GM12891 (cell line): ENCODE measurements at regions not wholly inside any gene's neighbourhood (a gene's known extent, or its start where the extent isn't known, plus 50 kb on each side); places are given as distances from the start of the nearest gene placed in this dataset.

Experiments
- DNase-seq: peaks from one replicate; pipeline ENCODE4 v3.0.0; 2011; ENCODE audit warnings: low spot score; ENCODE audit not compliant: insufficient read length
- FAIRE-seq: peaks from 2 replicates; lab custom pipeline; 2011; peaks lifted over from hg19 to GRCh38; lab: Jason Lieb, UNC
- PAX5 ChIP-seq: IDR thresholded peaks from 2 replicates; pipeline ENCODE4 v1.6.1; 2011; ENCODE audit warnings: low read length, moderate library complexity, mild to moderate bottlenecking; ENCODE audit not compliant: insufficient read depth, severe bottlenecking
- POLR2A ChIP-seq: IDR thresholded peaks from 2 replicates; pipeline ENCODE4 v1.6.1; 2011; ENCODE audit warnings: low read depth, low read length, control low read depth
- POLR2AphosphoS5 ChIP-seq: IDR thresholded peaks from 2 replicates; pipeline ENCODE4 v1.6.1; 2011; ENCODE audit warnings: low read depth, low read length, control low read depth
- POU2F2 ChIP-seq: IDR thresholded peaks from 2 replicates; pipeline ENCODE4 v1.6.1; 2011; ENCODE audit warnings: low read depth, mild to moderate bottlenecking, control low read depth, low read length, moderate library complexity
- SPI1 ChIP-seq: IDR thresholded peaks from 2 replicates; pipeline ENCODE4 v1.6.1; 2011; ENCODE audit warnings: low read depth, low read length, control low read depth
- TAF1 ChIP-seq: IDR thresholded peaks from 2 replicates; pipeline ENCODE4 v1.6.1; 2011; ENCODE audit warnings: low read depth, low read length, control low read depth

- TF ChIP-seq POU2F2 (no peak), POLR2AphosphoS5 (no peak), POLR2A (no peak), SPI1 (no peak), TAF1 (no peak), PAX5 (no peak)
- FAIRE-seq (no peak), DNase-seq (no peak)
These were observed 155.1 kb upstream of the PRICKLE1 start for GRCh38 chr12:42744539-42745182.

GRCh38 chr12:42742716-42743115 is 153.2 kb upstream of the PRICKLE1 start:
- TF ChIP-seq POU2F2 (no peak), TAF1 (no peak), POLR2AphosphoS5 (no peak), SPI1 (no peak), PAX5 (no peak), POLR2A (no peak)
- no peak for FAIRE-seq
- no peak for DNase-seq

- no peak for TF ChIP-seq POU2F2
- no peak for TF ChIP-seq POLR2AphosphoS5
- no peak for TF ChIP-seq POLR2A
- no peak for TF ChIP-seq TAF1
- no peak for TF ChIP-seq SPI1
- no peak for TF ChIP-seq PAX5
- no peak for FAIRE-seq
- DNase-seq = no peak
These were observed 152.4 kb upstream of the PRICKLE1 start for GRCh38 chr12:42741771-42742510.

- DNase-seq (no peak), FAIRE-seq (no peak)
- no peak for TF ChIP-seq POLR2AphosphoS5
- no peak for TF ChIP-seq TAF1
- no peak for TF ChIP-seq PAX5
- TF ChIP-seq POLR2A = no peak
- no peak for TF ChIP-seq SPI1
- no peak for TF ChIP-seq POU2F2
These were observed 151.5 kb upstream of the PRICKLE1 start for GRCh38 chr12:42741091-42741490.

GRCh38 chr12:42737398-42737797 is 147.9 kb upstream of the PRICKLE1 start:
- no peak for FAIRE-seq
- no peak for TF ChIP-seq SPI1
- TF ChIP-seq PAX5 = no peak
- no peak for TF ChIP-seq POLR2A
- no peak for TF ChIP-seq POLR2AphosphoS5
- no peak for TF ChIP-seq TAF1
- TF ChIP-seq POU2F2 = no peak

GRCh38 chr12:42735861-42736361 is 146.4 kb upstream of the PRICKLE1 start:
- DNase-seq (no peak), FAIRE-seq (no peak)
- TF ChIP-seq PAX5 (no peak), SPI1 (no peak), TAF1 (no peak), POLR2AphosphoS5 (no peak), POLR2A (no peak), POU2F2 (no peak)

More at GRCh38 chr12:42737398-42737797, 147.9 kb upstream of the PRICKLE1 start:
- no peak for DNase-seq

GRCh38 chr12:42733911-42734310 is 144.4 kb upstream of the PRICKLE1 start:
- no peak for TF ChIP-seq TAF1
- no peak for TF ChIP-seq PAX5
- TF ChIP-seq SPI1 = no peak
- TF ChIP-seq POLR2A = no peak
- no peak for TF ChIP-seq POLR2AphosphoS5
- TF ChIP-seq POU2F2 = no peak
- DNase-seq = no peak
- FAIRE-seq = no peak

GRCh38 chr12:42732908-42733411 is 143.4 kb upstream of the PRICKLE1 start:
- no peak for TF ChIP-seq POU2F2
- TF ChIP-seq POLR2AphosphoS5 = no peak
- TF ChIP-seq PAX5 = no peak
- no peak for TF ChIP-seq POLR2A
- TF ChIP-seq TAF1 = no peak
- TF ChIP-seq SPI1 = no peak
- FAIRE-seq = no peak
- no peak for DNase-seq

GRCh38 chr12:42730291-42730690 is 140.7 kb upstream of the PRICKLE1 start:
- TF ChIP-seq PAX5 = no peak
- no peak for TF ChIP-seq TAF1
- no peak for TF ChIP-seq POLR2AphosphoS5
- no peak for TF ChIP-seq POU2F2
- TF ChIP-seq SPI1 = no peak
- TF ChIP-seq POLR2A = no peak
- FAIRE-seq = no peak
- DNase-seq = no peak

GRCh38 chr12:42729535-42729900 is 140.0 kb upstream of the PRICKLE1 start:
- DNase-seq = no peak
- no peak for TF ChIP-seq POLR2A
- TF ChIP-seq POLR2AphosphoS5 = no peak
- TF ChIP-seq TAF1 = no peak
- no peak for TF ChIP-seq POU2F2
- no peak for TF ChIP-seq PAX5
- no peak for TF ChIP-seq SPI1
- FAIRE-seq = no peak
